ENCODE measurements at regions not wholly inside any gene's neighbourhood (a gene's known extent, or its start where the extent isn't known, plus 50 kb on each side); places are given as distances from the start of the nearest gene placed in this dataset.

GRCh38 chr5:13248253-13248652 is 696.2 kb downstream of the DNAH5 start (continued):
- TF ChIP-seq POLR2A (IDR thresholded peaks at IDR 0.05; ENCODE audit: control extremely low read depth in 1 of 2, low read depth in 2 of 2, low read length in 2 of 2), result no peak
- no peak for TF ChIP-seq TBP (IDR thresholded peaks at IDR 0.05; ENCODE audit: low read depth, low read length)
- no peak for TF ChIP-seq ZNF274 (IDR thresholded peaks at IDR 0.05; ENCODE audit: borderline replicate concordance, extremely low read depth, low read length)
- no peak for TF ChIP-seq HDAC6 (IDR thresholded peaks at IDR 0.05; ENCODE audit: low read depth, low read length)

All from H1 (cell line).